GM19328 (cell line): ENCODE measurements at regions not wholly inside any gene's neighbourhood (a gene's known extent, or its start where the extent isn't known, plus 50 kb on each side); places are given as distances from the start of the nearest gene placed in this dataset.

Experiments used
- ATAC-seq: cut with Tn5 transposase; IDR thresholded peaks from one replicate; pipeline ENCODE4 v1.9.1; 2021; ENCODE audit warnings: mild to moderate bottlenecking, moderate library complexity; ENCODE audit not compliant: unreplicated experiment

- no peak for ATAC-seq
These were observed 140.6 kb downstream of the URI1 start for GRCh38 chr19:30082611-30083010.

- ATAC-seq: no peak
These were observed 141.2 kb downstream of the URI1 start for GRCh38 chr19:30083125-30083681.

GRCh38 chr19:30083701-30084156 is 141.7 kb downstream of the URI1 start:
- no peak for ATAC-seq

GRCh38 chr19:30084390-30084819 is 142.4 kb downstream of the URI1 start:
- ATAC-seq: no peak

GRCh38 chr19:30085394-30085793 is 143.4 kb downstream of the URI1 start:
- ATAC-seq: no peak

GRCh38 chr19:30086220-30086619 is 144.2 kb downstream of the URI1 start:
- no peak for ATAC-seq

- no peak for ATAC-seq
These were observed 144.9 kb downstream of the URI1 start for GRCh38 chr19:30086916-30087315.

GRCh38 chr19:30087381-30088138 is 145.5 kb downstream of the URI1 start:
- ATAC-seq: no peak

- ATAC-seq: no peak
These were observed 146.5 kb downstream of the URI1 start for GRCh38 chr19:30088567-30088966.

GRCh38 chr19:30089086-30089665 is 147.1 kb downstream of the URI1 start:
- no peak for ATAC-seq

- no peak for ATAC-seq
These were observed 148.4 kb downstream of the URI1 start for GRCh38 chr19:30090476-30090875.

GRCh38 chr19:30090963-30091362 is 148.9 kb downstream of the URI1 start:
- ATAC-seq: no peak

- no peak for ATAC-seq
These were observed 149.4 kb downstream of the URI1 start for GRCh38 chr19:30091456-30091855.

- no peak for ATAC-seq
These were observed 149.8 kb downstream of the URI1 start for GRCh38 chr19:30091856-30092255.

GRCh38 chr19:30092721-30093569 is 150.9 kb downstream of the URI1 start:
- ATAC-seq: no peak

GRCh38 chr19:30093966-30094755 is 152.1 kb downstream of the URI1 start:
- ATAC-seq: no peak

GRCh38 chr19:30094756-30095140 is 152.7 kb downstream of the URI1 start:
- ATAC-seq: no peak

GRCh38 chr19:30095171-30095570 is 153.1 kb downstream of the URI1 start:
- ATAC-seq: no peak

- ATAC-seq: no peak
These were observed 154.7 kb downstream of the URI1 start for GRCh38 chr19:30096596-30097370.
